B cell (primary cell): ENCODE measurements at regions not wholly inside any gene's neighbourhood (a gene's known extent, or its start where the extent isn't known, plus 50 kb on each side); places are given as distances from the start of the nearest gene placed in this dataset.

Experiments used
- ATAC-seq: fragments of 200-7000 bp; cut with Tn5 transposase; one replicate; pipeline ENCODE4 v1.10.0; 2021; ENCODE audit warnings: low read depth, mild to moderate bottlenecking, moderate number of reproducible peaks, moderate library complexity
- CTCF ChIA-PET: fragments of 350-600 bp; sonication (Branson Sonifier 250); formaldehyde crosslinking; loops from one replicate; lab custom pipeline; 2021; ENCODE audit warnings: antibody characterized with exemption, inconsistent platforms; lab: Charles Lee
- POLR2A ChIA-PET: fragments of 350-600 bp; sonication (Branson Sonifier 250); formaldehyde crosslinking; loops from one replicate; lab custom pipeline; 2021; ENCODE audit warnings: antibody characterized with exemption; lab: Charles Lee
- DNase-seq: peaks from one replicate; pipeline ENCODE4 v3.0.0; 2013
- H2AFZ ChIP-seq: 2 replicates; pipeline ENCODE4 v1.6.1; 2012; ENCODE audit warnings: mild to moderate bottlenecking, low read depth, low read length; ENCODE audit not compliant: insufficient read depth, poor library complexity, severe bottlenecking
- H3K27ac ChIP-seq, 2 donors: 1 replicate in 1 of 2; 2 replicates in 1 of 2; pipeline ENCODE4 v1.5.1; 2012 to 2013; ENCODE audit warnings: low read length in 2 of 2, mild to moderate bottlenecking in 2 of 2, moderate library complexity in 1 of 2
- H3K27me3 ChIP-seq, 4 experiments: fragments of 200-600 bp in 1 of 4; sonication (generic) in 1 of 4; replicated peaks in 1 of 4; 1 replicate in 2 of 4; 2 replicates in 2 of 4; pipeline versions ENCODE4 v1.6.1 to v1.7.0; 2013 to 2016; ENCODE audit warnings: low read length in 3 of 4, mild to moderate bottlenecking in 2 of 4, mixed read lengths in 1 of 4, moderate library complexity in 1 of 4; ENCODE audit not compliant: insufficient read depth in 4 of 4, control insufficient read depth in 3 of 4; ENCODE audit errors: control extremely low read depth in 1 of 4
- H3K36me3 ChIP-seq, 2 experiments: replicated peaks in 1 of 2; 1 replicate in 1 of 2; 2 replicates in 1 of 2; pipeline versions ENCODE4 v1.6.1 to v1.7.1; 2013; ENCODE audit warnings: low read length in 1 of 2; ENCODE audit not compliant: insufficient read depth in 2 of 2, control insufficient read depth in 1 of 2; ENCODE audit errors: control extremely low read depth in 1 of 2, extremely low read depth in 1 of 2
- H3K4me1 ChIP-seq, 2 donors: fragments of 200-600 bp in 1 of 2; sonication (generic) in 1 of 2; 1 replicate in 1 of 2; 2 replicates in 1 of 2; pipeline versions ENCODE4 v1.5.1 to v1.6.1; 2013 to 2017; ENCODE audit warnings: low read length in 2 of 2; ENCODE audit not compliant: control insufficient read depth in 2 of 2, insufficient read depth in 2 of 2
- H3K4me2 ChIP-seq: replicated peaks from 2 replicates; pipeline ENCODE3; 2012; ENCODE audit warnings: mild to moderate bottlenecking, low read depth, low read length; ENCODE audit not compliant: poor library complexity, severe bottlenecking
- H3K4me3 ChIP-seq, 5 experiments: fragments of 200-600 bp in 1 of 5; sonication (generic) in 1 of 5; 1 replicate in 3 of 5; 2 replicates in 2 of 5; pipeline versions ENCODE4 v1.5.1 to v1.7.0; 2011 to 2016; ENCODE audit warnings: low read length in 4 of 5, mild to moderate bottlenecking in 4 of 5, low read depth in 2 of 5, control low read depth in 1 of 5, moderate library complexity in 1 of 5; ENCODE audit not compliant: insufficient read depth in 1 of 5; ENCODE audit errors: control extremely low read depth in 1 of 5, extremely low read depth in 1 of 5
- H3K79me2 ChIP-seq: fragments of 200-600 bp; sonication (generic); one replicate; pipeline ENCODE4 v1.6.0; 2016; ENCODE audit warnings: low read length; ENCODE audit not compliant: control insufficient read depth, insufficient read depth
- H3K9ac ChIP-seq: fragments of 200-600 bp; sonication (generic); 2 replicates; pipeline ENCODE4 v1.6.1; 2017; ENCODE audit warnings: mild to moderate bottlenecking, low read length, moderate library complexity
- H3K9me3 ChIP-seq, 3 donors: one replicate each; pipeline versions ENCODE4 v1.6.1 to v1.7.1; 2013; ENCODE audit warnings: low read length in 2 of 3; ENCODE audit not compliant: control insufficient read depth in 2 of 3, insufficient read depth in 1 of 3; ENCODE audit errors: control extremely low read depth in 1 of 3
- H4K20me1 ChIP-seq: 2 replicates; pipeline ENCODE4 v1.6.0; 2012; ENCODE audit warnings: mild to moderate bottlenecking, low read length; ENCODE audit not compliant: insufficient read depth, control insufficient read depth, poor library complexity, severe bottlenecking
- H3K27ac Mint-ChIP-seq: one replicate; pipeline ENCODE4 v1.8.0; 2021; ENCODE audit warnings: mixed read lengths
- H3K27me3 Mint-ChIP-seq: one replicate; pipeline ENCODE4 v1.8.0; 2021; ENCODE audit warnings: mixed read lengths
- H3K4me1 Mint-ChIP-seq: one replicate; pipeline ENCODE4 v1.8.0; 2021; ENCODE audit warnings: mixed read lengths
- H3K4me3 Mint-ChIP-seq: one replicate; pipeline ENCODE4 v1.8.0; 2021; ENCODE audit warnings: mixed read lengths
- H3K9me3 Mint-ChIP-seq: one replicate; pipeline ENCODE4 v1.8.0; 2022; ENCODE audit warnings: mixed read lengths; ENCODE audit not compliant: insufficient read depth
- EZH2 ChIP-seq: IDR thresholded peaks from 2 replicates; pipeline ENCODE4 v1.6.1; 2012; ENCODE audit warnings: borderline replicate concordance, low read depth, mild to moderate bottlenecking, moderate library complexity, low read length; ENCODE audit not compliant: insufficient read depth, poor library complexity, severe bottlenecking
- WGBS: methylation state at CpG from one replicate; pipeline ENCODE4 v1.1.5; 2013; ENCODE audit warnings: missing lambda C conversion rate; ENCODE audit not compliant: insufficient coverage; 5-methylcytosine and 5-hydroxymethylcytosine counted together
- intact Hi-C: fragments of 100-400 bp; cut with micrococcal nuclease; formaldehyde crosslinking; loops from one replicate; pipeline ENCODE4 v1.10.0; 2022
- TF ChIP-seq, protein P1 (sequence below): fragments of 200-600 bp; IDR thresholded peaks from one replicate; pipeline ENCODE4 v1.8.0; 2022; ENCODE audit warnings: antibody characterized with exemption, mild to moderate bottlenecking

DNA sequence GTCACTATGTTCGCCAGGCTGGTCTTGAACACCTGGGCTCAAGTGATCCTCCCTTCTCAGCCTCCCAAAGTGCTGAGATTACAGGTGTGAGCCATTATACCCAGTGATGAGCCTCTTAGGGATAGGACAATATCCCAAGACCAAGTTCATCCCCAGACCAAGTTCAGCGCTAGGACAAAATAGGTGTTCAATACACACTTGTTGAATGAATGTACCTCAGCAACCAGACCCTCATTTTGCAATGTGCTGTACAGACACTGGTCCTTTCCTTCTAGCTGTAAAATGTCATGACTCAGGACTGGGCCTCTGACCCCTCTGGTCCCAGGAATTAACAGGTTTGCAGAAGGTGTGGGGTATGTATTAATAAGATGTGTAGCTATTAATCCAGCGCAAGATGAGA is 246.0 kb downstream of the TSHZ3 start:
- no peak overlapping the region for H3K27ac ChIP-seq
- no peaks in the 10 kb centered on the region for H3K79me2 ChIP-seq
- no peak overlapping the region for H3K4me2 ChIP-seq
- Mint-ChIP-seq H3K9me3 (peaks cover 2% of the 10 kb centered on the region), H3K27me3 (no peaks in the 10 kb centered on the region), H3K4me3 (no peak overlapping the region), H3K27ac (no peak overlapping the region), H3K4me1 (no peaks in the 10 kb centered on the region)
- ChIA-PET CTCF (no interaction called here), POLR2A (no interaction called here)
- H3K9me3 ChIP-seq, result peaks cover 0 to 8% (median 0%) of the 10 kb centered on the region in 3 donors
- no peaks in the 10 kb centered on the region for H4K20me1 ChIP-seq
- no peaks in the 10 kb centered on the region for H3K27me3 ChIP-seq
- WGBS, result 100% methylated on average over 2 of the region's 3 CpGs
- no peaks in the 10 kb centered on the region for H3K36me3 ChIP-seq
- DNase-seq (no peak), ATAC-seq (no peak)
- no peaks in the 10 kb centered on the region for H3K4me1 ChIP-seq
- no peak overlapping the region for H3K4me3 ChIP-seq
- no peak overlapping the region for H3K9ac ChIP-seq
- TF ChIP-seq, protein P1, sequence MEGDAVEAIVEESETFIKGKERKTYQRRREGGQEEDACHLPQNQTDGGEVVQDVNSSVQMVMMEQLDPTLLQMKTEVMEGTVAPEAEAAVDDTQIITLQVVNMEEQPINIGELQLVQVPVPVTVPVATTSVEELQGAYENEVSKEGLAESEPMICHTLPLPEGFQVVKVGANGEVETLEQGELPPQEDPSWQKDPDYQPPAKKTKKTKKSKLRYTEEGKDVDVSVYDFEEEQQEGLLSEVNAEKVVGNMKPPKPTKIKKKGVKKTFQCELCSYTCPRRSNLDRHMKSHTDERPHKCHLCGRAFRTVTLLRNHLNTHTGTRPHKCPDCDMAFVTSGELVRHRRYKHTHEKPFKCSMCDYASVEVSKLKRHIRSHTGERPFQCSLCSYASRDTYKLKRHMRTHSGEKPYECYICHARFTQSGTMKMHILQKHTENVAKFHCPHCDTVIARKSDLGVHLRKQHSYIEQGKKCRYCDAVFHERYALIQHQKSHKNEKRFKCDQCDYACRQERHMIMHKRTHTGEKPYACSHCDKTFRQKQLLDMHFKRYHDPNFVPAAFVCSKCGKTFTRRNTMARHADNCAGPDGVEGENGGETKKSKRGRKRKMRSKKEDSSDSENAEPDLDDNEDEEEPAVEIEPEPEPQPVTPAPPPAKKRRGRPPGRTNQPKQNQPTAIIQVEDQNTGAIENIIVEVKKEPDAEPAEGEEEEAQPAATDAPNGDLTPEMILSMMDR, result no peak
- TF ChIP-seq EZH2, result no peak
- intact Hi-C loops, result no loop called here
- no peak overlapping the region for H2AFZ ChIP-seq

DNA sequence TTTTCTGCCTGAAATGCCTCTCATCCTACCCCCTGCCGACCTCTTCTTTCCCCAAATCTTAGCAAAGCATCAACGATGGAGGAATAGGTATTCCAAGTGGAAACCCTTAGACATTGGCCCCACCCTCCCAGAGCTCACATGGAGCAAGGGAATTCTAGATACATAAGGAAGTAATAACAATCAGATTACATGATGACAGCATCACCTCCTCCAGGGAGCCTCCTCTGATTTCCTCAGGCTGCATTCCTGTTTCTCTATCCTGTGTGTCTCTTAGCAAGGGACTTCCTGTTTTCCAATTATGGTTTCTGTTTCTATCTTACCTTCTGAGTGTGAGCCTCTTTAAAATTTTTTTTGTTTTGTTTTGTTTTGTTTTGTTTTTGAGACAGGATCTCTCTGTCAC is 246.6 kb downstream of the TSHZ3 start:
- ATAC-seq (no peak), DNase-seq (no peak)
- no peaks in the 10 kb centered on the region for H3K27me3 Mint-ChIP-seq
- ChIA-PET CTCF (no interaction called here), POLR2A (no interaction called here)
- 60% methylated on average over 1 of the region's 2 CpGs for WGBS
- Histone ChIP-seq H3K79me2 (no peaks in the 10 kb centered on the region), H3K4me1 (no peaks in the 10 kb centered on the region), H3K4me3 (no peak overlapping the region), H3K4me2 (no peak overlapping the region), H3K36me3 (no peaks in the 10 kb centered on the region), H3K9ac (no peak overlapping the region), H3K27me3 (no peaks in the 10 kb centered on the region), H2AFZ (no peak overlapping the region), H4K20me1 (no peaks in the 10 kb centered on the region), H3K27ac (no peak overlapping the region), H3K9me3 (peaks cover 0 to 8% (median 0%) of the 10 kb centered on the region in 3 donors)
- TF ChIP-seq, protein P1, result no peak
- TF ChIP-seq EZH2, result no peak
- no peak overlapping the region for H3K27ac Mint-ChIP-seq
- no peaks in the 10 kb centered on the region for H3K4me1 Mint-ChIP-seq
- peaks cover 2% of the 10 kb centered on the region for H3K9me3 Mint-ChIP-seq
- no peak overlapping the region for H3K4me3 Mint-ChIP-seq
- intact Hi-C loops, result no loop called here
